ENCODE measurements at regions not wholly inside any gene's neighbourhood (a gene's known extent, or its start where the extent isn't known, plus 50 kb on each side); places are given as distances from the start of the nearest gene placed in this dataset.

DNA sequence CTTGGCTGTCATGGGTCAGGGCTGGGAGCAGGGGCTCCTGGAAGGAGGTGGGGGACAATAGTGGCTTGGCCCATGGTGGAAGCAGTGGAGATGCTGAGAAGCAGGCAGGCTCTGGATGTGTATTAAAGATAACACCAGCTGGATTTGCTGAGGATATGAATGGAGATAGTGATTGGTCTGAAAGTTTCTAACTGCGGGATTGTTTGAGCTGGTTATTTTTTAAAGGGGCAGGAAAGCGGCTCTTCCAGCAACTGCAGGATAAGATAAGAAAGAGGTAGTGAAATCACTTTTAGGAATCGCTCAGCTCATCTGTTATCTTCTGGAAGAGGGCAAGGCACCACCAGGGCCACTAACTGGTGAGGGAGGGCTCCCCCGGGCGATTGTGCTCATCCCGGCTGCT is 125.5 kb downstream of the TENT4A start:
- no peak for TF ChIP-seq SP1 (IDR thresholded peaks at IDR 0.05)
- TF ChIP-seq ELF4 (IDR thresholded peaks at IDR 0.05), result no peak
- no peak for TF ChIP-seq BHLHE40 (IDR thresholded peaks at IDR 0.05; ENCODE audit: borderline replicate concordance)
- no peak for TF ChIP-seq FOXK2 (IDR thresholded peaks at IDR 0.05)
- no peak for TF ChIP-seq SUZ12 (IDR thresholded peaks at IDR 0.05)
- TF ChIP-seq NFRKB (IDR thresholded peaks at IDR 0.05), result no peak
- TF ChIP-seq CTBP1 (IDR thresholded peaks at IDR 0.05; ENCODE audit: borderline replicate concordance), result no peak
- TF ChIP-seq ZNF384 (IDR thresholded peaks at IDR 0.05), result no peak
- TF ChIP-seq FOXM1 (IDR thresholded peaks at IDR 0.05; ENCODE audit: borderline replicate concordance), result no peak
- no peak for TF ChIP-seq LEF1 (IDR thresholded peaks at IDR 0.05; ENCODE audit: borderline replicate concordance)
- TF ChIP-seq ARNT (IDR thresholded peaks at IDR 0.05), result no peak

Measured in HEK293T (cell line).